HEK293 (cell line): ENCODE measurements at regions not wholly inside any gene's neighbourhood (a gene's known extent, or its start where the extent isn't known, plus 50 kb on each side); places are given as distances from the start of the nearest gene placed in this dataset.

Experiments
- CTCF ChIA-PET: fragments of 350-600 bp; formaldehyde crosslinking; extraction: SDS; loops from one replicate; lab custom pipeline; 2021; ENCODE audit warnings: antibody characterized with exemption; lab: Yijun Ruan, JAX
- POLR2A ChIA-PET: fragments of 300-600 bp; formaldehyde crosslinking; extraction: SDS; loops from one replicate; lab custom pipeline; 2020; ENCODE audit warnings: antibody characterized with exemption, inconsistent platforms; lab: Yijun Ruan, JAX
- H3K27ac ChIP-seq: fragments of 200-500 bp; sonication (Bioruptor generic); 2 replicates; pipeline ENCODE4 v1.5.1; 2014; ENCODE audit warnings: low read depth, low read length, control low read depth, inconsistent platforms; ENCODE audit errors: extremely low read depth
- H3K36me3 ChIP-seq, 2 experiments: fragments of 200-500 bp in 1 of 2; sonication (Bioruptor generic) in 1 of 2; 1 replicate in 1 of 2; 2 replicates in 1 of 2; pipeline ENCODE4 v1.5.1; 2014 to 2017; ENCODE audit warnings: inconsistent platforms in 2 of 2, low read length in 2 of 2; ENCODE audit not compliant: control insufficient read depth in 2 of 2, insufficient read depth in 1 of 2
- H3K4me1 ChIP-seq: fragments of 200-500 bp; sonication (Bioruptor generic); 2 replicates; pipeline ENCODE4 v1.5.1; 2014; ENCODE audit warnings: mild to moderate bottlenecking, low read length, inconsistent platforms; ENCODE audit not compliant: control insufficient read depth, insufficient read depth
- H3K4me3 ChIP-seq: 2 replicates; pipeline ENCODE4 v1.5.1; 2011; ENCODE audit warnings: low read depth, mild to moderate bottlenecking, control low read depth, low read length, moderate library complexity
- H3K9me3 ChIP-seq: fragments of 200-500 bp; sonication (Bioruptor generic); 2 replicates; pipeline ENCODE4 v1.5.1; 2014; ENCODE audit warnings: low read depth, low read length, inconsistent platforms; ENCODE audit not compliant: control insufficient read depth, insufficient read depth
- BCL11B ChIP-seq: fragments of 450-650 bp; formaldehyde crosslinking; IDR thresholded peaks from 2 replicates; pipeline ENCODE4 v1.5.1; 2016; ENCODE audit warnings: low read depth, missing biosample characterization, missing genetic modification characterization
- FEZF1 ChIP-seq: fragments of 450-650 bp; formaldehyde crosslinking; IDR thresholded peaks from 2 replicates; pipeline ENCODE4 v1.5.1; 2016; ENCODE audit warnings: missing biosample characterization, missing genetic modification characterization
- GLIS1 ChIP-seq: fragments of 450-650 bp; formaldehyde crosslinking; IDR thresholded peaks from 2 replicates; pipeline ENCODE4 v1.5.1; 2016; ENCODE audit warnings: missing biosample characterization, missing genetic modification characterization
- HIC1 ChIP-seq: fragments of 450-650 bp; formaldehyde crosslinking; IDR thresholded peaks from 2 replicates; pipeline ENCODE4 v1.5.1; 2016; ENCODE audit warnings: missing biosample characterization, missing genetic modification characterization
- HOXA7 ChIP-seq: sonication (generic); formaldehyde crosslinking; IDR thresholded peaks from 2 replicates; pipeline ENCODE4 v1.8.1; 2022; ENCODE audit warnings: missing genetic modification reagents, borderline replicate concordance
- KLF10 ChIP-seq: fragments of 450-650 bp; IDR thresholded peaks from 2 replicates; pipeline ENCODE4 v1.5.1; 2018; ENCODE audit warnings: missing biosample characterization, mild to moderate bottlenecking, missing genetic modification characterization
- YY2 ChIP-seq: fragments of 450-650 bp; formaldehyde crosslinking; IDR thresholded peaks from 2 replicates; pipeline ENCODE4 v1.5.1; 2016; ENCODE audit warnings: missing biosample characterization, missing genetic modification characterization
- ZBTB26 ChIP-seq: fragments of 450-650 bp; formaldehyde crosslinking; optimal IDR thresholded peaks from 2 replicates; pipeline ENCODE3; 2016; ENCODE audit warnings: missing biosample characterization, mild to moderate bottlenecking, missing genetic modification characterization
- ZEB2 ChIP-seq: fragments of 450-650 bp; formaldehyde crosslinking; IDR thresholded peaks from 2 replicates; pipeline ENCODE4 v1.5.1; 2016; ENCODE audit warnings: missing biosample characterization, missing genetic modification characterization
- ZNF138 ChIP-seq: fragments of 450-650 bp; formaldehyde crosslinking; IDR thresholded peaks from 2 replicates; pipeline ENCODE4 v1.5.1; 2016; ENCODE audit warnings: missing biosample characterization, missing genetic modification characterization, borderline replicate concordance
- ZNF354C ChIP-seq: fragments of 450-650 bp; formaldehyde crosslinking; IDR thresholded peaks from 2 replicates; pipeline ENCODE4 v1.5.1; 2016; ENCODE audit warnings: missing biosample characterization, missing genetic modification characterization, low read depth, borderline replicate concordance
- ZNF37A ChIP-seq: fragments of 450-650 bp; IDR thresholded peaks from 2 replicates; pipeline ENCODE4 v1.5.1; 2018; ENCODE audit warnings: missing biosample characterization, missing genetic modification characterization
- ZNF510 ChIP-seq: fragments of 450-650 bp; formaldehyde crosslinking; IDR thresholded peaks from 2 replicates; pipeline ENCODE4 v1.5.1; 2018; ENCODE audit warnings: mild to moderate bottlenecking, missing genetic modification characterization, missing biosample characterization; ENCODE audit not compliant: insufficient replicate concordance
- ZNF513 ChIP-seq: fragments of 450-650 bp; IDR thresholded peaks from 2 replicates; pipeline ENCODE4 v1.5.1; 2018; ENCODE audit warnings: missing biosample characterization, missing genetic modification characterization
- ZNF521 ChIP-seq: fragments of 450-650 bp; formaldehyde crosslinking; IDR thresholded peaks from 2 replicates; pipeline ENCODE4 v1.5.1; 2017; ENCODE audit warnings: missing biosample characterization, mild to moderate bottlenecking, missing genetic modification characterization
- ZNF548 ChIP-seq: fragments of 450-650 bp; formaldehyde crosslinking; IDR thresholded peaks from 2 replicates; pipeline ENCODE4 v1.5.1; 2016; ENCODE audit warnings: missing biosample characterization, missing genetic modification characterization
- ZNF549 ChIP-seq: fragments of 450-650 bp; IDR thresholded peaks from 2 replicates; pipeline ENCODE4 v1.5.1; 2018; ENCODE audit warnings: missing biosample characterization, missing genetic modification characterization, mild to moderate bottlenecking, inconsistent platforms, moderate library complexity
- ZNF560 ChIP-seq: fragments of 450-650 bp; formaldehyde crosslinking; IDR thresholded peaks from 2 replicates; pipeline ENCODE4 v1.5.1; 2017; ENCODE audit warnings: missing biosample characterization, missing genetic modification characterization, borderline replicate concordance
- ZNF610 ChIP-seq: fragments of 450-650 bp; formaldehyde crosslinking; IDR thresholded peaks from 2 replicates; pipeline ENCODE4 v1.5.1; 2016; ENCODE audit warnings: missing biosample characterization, missing genetic modification characterization, borderline replicate concordance
- ZNF677 ChIP-seq: fragments of 450-650 bp; IDR thresholded peaks from 2 replicates; pipeline ENCODE4 v1.5.0; 2018; ENCODE audit warnings: missing biosample characterization, mild to moderate bottlenecking, missing genetic modification characterization, moderate library complexity
- ZNF692 ChIP-seq: fragments of 450-650 bp; formaldehyde crosslinking; IDR thresholded peaks from 2 replicates; pipeline ENCODE4 v1.5.1; 2016; ENCODE audit warnings: missing biosample characterization, missing genetic modification characterization
- ZNF76 ChIP-seq: fragments of 450-650 bp; formaldehyde crosslinking; IDR thresholded peaks from 2 replicates; pipeline ENCODE4; 2016; ENCODE audit warnings: low read depth, missing biosample characterization, missing genetic modification characterization, borderline replicate concordance
- ZNF768 ChIP-seq: fragments of 450-650 bp; formaldehyde crosslinking; IDR thresholded peaks from 2 replicates; pipeline ENCODE4 v1.5.1; 2018; ENCODE audit warnings: missing biosample characterization, mild to moderate bottlenecking, missing genetic modification characterization
- ZNF776 ChIP-seq: fragments of 450-650 bp; formaldehyde crosslinking; IDR thresholded peaks from 2 replicates; pipeline ENCODE4 v1.5.0; 2017; ENCODE audit warnings: missing biosample characterization, missing genetic modification characterization, borderline replicate concordance
- ZNF792 ChIP-seq: fragments of 450-650 bp; formaldehyde crosslinking; IDR thresholded peaks from 2 replicates; pipeline ENCODE4 v1.5.1; 2016; ENCODE audit warnings: missing biosample characterization, missing genetic modification characterization

GRCh38 chrX:1094566-1095333 is 117.7 kb downstream of the CRLF2 start:
- Histone ChIP-seq H3K9me3 (no peaks in the 10 kb centered on the region; the same call in 1 of the 2 replicates), H3K36me3 (no peaks in the 10 kb centered on the region), H3K4me3 (no peak overlapping the region), H3K27ac (no peak overlapping the region), H3K4me1 (no peaks in the 10 kb centered on the region)
- CTCF ChIA-PET: no interaction called here
- TF ChIP-seq HOXA7 (CRISPR knock-in tag): no peak
- no peak for TF ChIP-seq ZNF792
- TF ChIP-seq ZNF138 (tag by site-specific recombination): no peak
- TF ChIP-seq ZNF37A (tag by site-specific recombination): no peak
- no peak for TF ChIP-seq ZNF513 (tag by site-specific recombination)
- TF ChIP-seq ZNF548 (tag by site-specific recombination): no peak
- TF ChIP-seq ZNF521 (tag by site-specific recombination): no peak
- no peak for TF ChIP-seq ZNF610 (tag by site-specific recombination)
- TF ChIP-seq KLF10 (tag by site-specific recombination): no peak
- TF ChIP-seq ZBTB26 (tag by site-specific recombination): no peak
- TF ChIP-seq GLIS1 (tag by site-specific recombination): no peak
- TF ChIP-seq ZNF549 (tag by site-specific recombination): no peak
- TF ChIP-seq BCL11B (tag by site-specific recombination): no peak
- POLR2A ChIA-PET: no interaction called here

- ChIA-PET CTCF (no interaction called here), POLR2A (no interaction called here)
- no peak overlapping the region for H3K4me3 ChIP-seq
- H3K4me1 ChIP-seq: no peaks in the 10 kb centered on the region
- H3K36me3 ChIP-seq: no peaks in the 10 kb centered on the region
- H3K9me3 ChIP-seq: no peaks in the 10 kb centered on the region; the same call in 1 of the 2 replicates
- no peak overlapping the region for H3K27ac ChIP-seq
- TF ChIP-seq HOXA7 (CRISPR knock-in tag) (no peak), ZNF677 (no peak), ZEB2 (no peak), ZNF76 (no peak), ZNF692 (tag by site-specific recombination) (no peak), ZNF510 (no peak), ZNF354C (no peak), YY2 (tag by site-specific recombination) (no peak), FEZF1 (tag by site-specific recombination) (no peak), ZBTB26 (tag by site-specific recombination) (no peak), ZNF776 (tag by site-specific recombination) (no peak), HIC1 (tag by site-specific recombination) (no peak), ZNF768 (tag by site-specific recombination) (no peak), ZNF560 (tag by site-specific recombination) (no peak)
Measured at GRCh38 chrX:1093586-1094421, 118.6 kb downstream of the CRLF2 start.
